Activated CD8-positive, alpha-beta memory T cell treated with anti-CD3 and anti-CD28 coated beads, Interleukin-2, amount 50 U/mL, for 24 hours (primary cell): ENCODE measurements at regions not wholly inside any gene's neighbourhood (a gene's known extent, or its start where the extent isn't known, plus 50 kb on each side); places are given as distances from the start of the nearest gene placed in this dataset.
A peak's percentile ranks its signal among the peaks of the same experiment; 100 is the strongest.
"Not testable (repeated sequence)": the region's sequence is repeated elsewhere in the genome, so short reads cannot be mapped to it uniquely, and the experiment has no call there.

Experiments used
- DNase-seq: peaks from one replicate; pipeline ENCODE4 v3.0.0-alpha.2; 2020; ENCODE audit errors: extremely low read depth

- DNase-seq = no peak
These were observed 199.5 kb downstream of the TBC1D2B start for GRCh38 chr15:77877869-77878577.

- not testable (repeated sequence) for DNase-seq
These were observed 201.2 kb downstream of the TBC1D2B start for GRCh38 chr15:77876107-77876820.

GRCh38 chr15:77875066-77875721, 202.3 kb downstream of the TBC1D2B start:
- not testable (repeated sequence) for DNase-seq

GRCh38 chr15:77874063-77874462, 203.4 kb downstream of the TBC1D2B start:
- no peak for DNase-seq

- not testable (repeated sequence) for DNase-seq
These were observed 204.7 kb downstream of the TBC1D2B start for GRCh38 chr15:77872521-77873425.

- no peak for DNase-seq
These were observed 205.6 kb downstream of the TBC1D2B start for GRCh38 chr15:77871852-77872371.

- DNase-seq = peak; percentile 5
These were observed 207.1 kb downstream of the TBC1D2B start for GRCh38 chr15:77870195-77871065.

GRCh38 chr15:77869021-77869895, 208.3 kb downstream of the TBC1D2B start:
- no peak for DNase-seq

GRCh38 chr15:77868048-77868629, 209.4 kb downstream of the TBC1D2B start:
- DNase-seq = not testable (repeated sequence)

- DNase-seq = no peak
These were observed 210.1 kb downstream of the TBC1D2B start for GRCh38 chr15:77867266-77868047.

GRCh38 chr15:77866596-77867125, 210.8 kb downstream of the TBC1D2B start:
- DNase-seq = no peak

- no peak for DNase-seq
These were observed 211.3 kb downstream of the TBC1D2B start for GRCh38 chr15:77866186-77866585.

- DNase-seq = no peak
These were observed 211.8 kb downstream of the TBC1D2B start for GRCh38 chr15:77865701-77866100.

- no peak for DNase-seq
These were observed 212.4 kb downstream of the TBC1D2B start for GRCh38 chr15:77865106-77865610.

- DNase-seq = no peak
These were observed 213.1 kb downstream of the TBC1D2B start for GRCh38 chr15:77864211-77865105.

- DNase-seq = no peak
These were observed 213.9 kb downstream of the TBC1D2B start for GRCh38 chr15:77863491-77864105.
